Adrenal gland (tissue), 9 donors: ENCODE measurements at regions not wholly inside any gene's neighbourhood (a gene's known extent, or its start where the extent isn't known, plus 50 kb on each side); places are given as distances from the start of the nearest gene placed in this dataset.
"Not testable (repeated sequence)": the region's sequence is repeated elsewhere in the genome, so short reads cannot be mapped to it uniquely, and the experiment has no call there.

Experiments
- DNase-seq, 7 donors: peaks; one replicate each; pipeline ENCODE4 v3.0.0-alpha.2; 2019 to 2020
- H3K27ac ChIP-seq, 5 donors: fragments of 200-600 bp; sonication (generic) in 4 of 5; 1 replicate in 3 of 5; 2 replicates in 2 of 5; pipeline versions ENCODE4 v1.5.1 to v1.8.0; 2016 to 2020; ENCODE audit warnings: mild to moderate bottlenecking in 1 of 5
- H3K27me3 ChIP-seq: fragments of 200-600 bp; 2 replicates; pipeline ENCODE4 v1.8.0; 2021
- H3K36me3 ChIP-seq, 2 donors: fragments of 200-600 bp; replicated peaks in 1 of 2; 1 replicate in 1 of 2; 2 replicates in 1 of 2; pipeline versions ENCODE4 v1.5.1 to v1.8.0; 2018 to 2022
- H3K4me1 ChIP-seq, 2 donors: fragments of 200-600 bp; replicated peaks in 1 of 2; 1 replicate in 1 of 2; 2 replicates in 1 of 2; pipeline versions ENCODE4 v1.5.1 to v1.8.0; 2018 to 2021
- H3K4me3 ChIP-seq, 4 donors: fragments of 200-600 bp; sonication (generic) in 3 of 4; one replicate each; pipeline ENCODE4 v1.5.1; 2016 to 2018
- H3K9me3 ChIP-seq, 3 donors: fragments of 200-600 bp; sonication (generic) in 1 of 3; replicated peaks in 1 of 3; 1 replicate in 2 of 3; 2 replicates in 1 of 3; pipeline versions ENCODE4 v1.5.1 to v1.8.0; 2016 to 2021
- CTCF ChIP-seq, 6 experiments: fragments of 450-650 bp in 4 of 6; fragments of 200-600 bp in 2 of 6; sonication (generic) in 1 of 6; IDR thresholded peaks; 1 replicate in 5 of 6; 2 replicates in 1 of 6; pipeline versions ENCODE4 v1.5.1 to v1.8.0; 2016 to 2021; ENCODE audit warnings: antibody characterized with exemption in 6 of 6, mild to moderate bottlenecking in 2 of 6, moderate library complexity in 1 of 6
- POLR2A ChIP-seq, 2 donors: fragments of 450-650 bp; IDR thresholded peaks; one replicate each; pipeline ENCODE4 v1.6.1; 2017; ENCODE audit warnings: antibody characterized with exemption in 2 of 2, mild to moderate bottlenecking in 2 of 2, moderate library complexity in 1 of 2
- WGBS, 4 donors: extraction: QIAGEN DNeasy Blood & Tissue Kit in 2 of 4; methylation state at CpG; one replicate each; pipeline versions ENCODE4 v1.1.5 to v1.1.7; 2013 to 2017; 5-methylcytosine and 5-hydroxymethylcytosine counted together
- intact Hi-C, 2 donors: fragments of 100-400 bp; cut with DNase I; formaldehyde crosslinking; loops; one replicate each; pipeline versions ENCODE4 v1.14.1 to v1.15.0; 2022 to 2023
- donor health status: healthy with polysubstance abuse.
- donor health status: Bipolar disorder and iron deficiency.
- donor health status: DM: yes; HTN: yes; CAD: no.
- donor health status: DM: no; HTN: no; CAD: no.
- donor health status: DM: no; HTN: no; CAD: no.

- H3K4me3 ChIP-seq = no peak overlapping the region
- no peaks in the 10 kb centered on the region for H3K9me3 ChIP-seq
- TF ChIP-seq POLR2A (IDR thresholded peaks at IDR 0.05) = no peak
- peak; percentile 26 to 49 (median 42) for TF ChIP-seq CTCF (IDR thresholded peaks at IDR 0.05)
- no peaks in the 10 kb centered on the region for H3K27me3 ChIP-seq
- 20 to 35% (median 22%) methylated on average over 5 to 7 of the region's 7 CpGs for WGBS, 4 donors
- H3K27ac ChIP-seq = no peak overlapping the region
- intact Hi-C loops = no loop called here
- no peaks in the 10 kb centered on the region for H3K4me1 ChIP-seq
- H3K36me3 ChIP-seq = no peaks in the 10 kb centered on the region
- no peak for DNase-seq
Measured at GRCh38 chr16:17556276-17557052, 85.7 kb upstream of the XYLT1 start.

- intact Hi-C loops = no loop called here
- 61 to 73% (median 65%) methylated on average over 5 of the region's 5 CpGs for WGBS, 4 donors
Measured at GRCh38 chr16:17555176-17555575, 84.4 kb upstream of the XYLT1 start.

GRCh38 chr16:17552351-17552750, 81.6 kb upstream of the XYLT1 start:
- Histone ChIP-seq H3K4me3 (no peak overlapping the region), H3K9me3 (no peaks in the 10 kb centered on the region), H3K36me3 (no peaks in the 10 kb centered on the region), H3K27ac (no peak overlapping the region), H3K4me1 (no peaks in the 10 kb centered on the region), H3K27me3 (no peaks in the 10 kb centered on the region)
- TF ChIP-seq POLR2A (IDR thresholded peaks at IDR 0.05) = no peak
- TF ChIP-seq CTCF (IDR thresholded peaks at IDR 0.05) = no peak
- no peak for DNase-seq
- WGBS, 4 donors = 87 to 90% (median 88%) methylated on average over 5 of the region's 5 CpGs
- intact Hi-C loops = no loop called here

More at GRCh38 chr16:17555176-17555575, 84.4 kb upstream of the XYLT1 start:
- H3K4me1 ChIP-seq = no peaks in the 10 kb centered on the region
- H3K36me3 ChIP-seq = no peaks in the 10 kb centered on the region
- no peak overlapping the region for H3K4me3 ChIP-seq
- TF ChIP-seq CTCF (IDR thresholded peaks at IDR 0.05) (no peak), POLR2A (IDR thresholded peaks at IDR 0.05) (no peak)
- H3K27ac ChIP-seq = no peak overlapping the region
- H3K9me3 ChIP-seq = no peaks in the 10 kb centered on the region
- H3K27me3 ChIP-seq = no peaks in the 10 kb centered on the region
- no peak for DNase-seq

GRCh38 chr16:17551682-17552081, 80.9 kb upstream of the XYLT1 start:
- DNase-seq, H3K36me3 ChIP-seq, H3K27ac ChIP-seq, intact Hi-C loops, H3K4me3 ChIP-seq, H3K9me3 ChIP-seq, H3K27me3 ChIP-seq, H3K4me1 ChIP-seq: not testable (repeated sequence)
- 87 to 90% (median 89%) methylated on average over 6 of the region's 6 CpGs for WGBS, 4 donors

- Histone ChIP-seq H3K4me1 (no peaks in the 10 kb centered on the region), H3K4me3 (no peak overlapping the region), H3K27ac (no peak overlapping the region), H3K36me3 (no peaks in the 10 kb centered on the region), H3K9me3 (no peaks in the 10 kb centered on the region), H3K27me3 (no peaks in the 10 kb centered on the region)
- 65 to 74% (median 66%) methylated on average over 4 of the region's 4 CpGs for WGBS, 4 donors
- intact Hi-C loops = no loop called here
- no peak for DNase-seq
- TF ChIP-seq POLR2A (IDR thresholded peaks at IDR 0.05) (no peak), CTCF (IDR thresholded peaks at IDR 0.05) (no peak)
Measured at GRCh38 chr16:17548825-17549224, 78.1 kb upstream of the XYLT1 start.
